ENCODE measurements at regions not wholly inside any gene's neighbourhood (a gene's known extent, or its start where the extent isn't known, plus 50 kb on each side); places are given as distances from the start of the nearest gene placed in this dataset.

- Histone ChIP-seq H3K79me1 (ENCODE audit: low read depth, low read length) (no peaks in the 10 kb centered on the region), H4K20me1 (replicated peaks in 1 of 2; ENCODE audit: control insufficient read depth in 1 of 2, insufficient read depth in 2 of 2, low read length in 2 of 2) (no peaks in the 10 kb centered on the region), H3K23me2 (ENCODE audit: low read depth, low read length) (no peaks in the 10 kb centered on the region), H3K36me3 (ENCODE audit: control insufficient read depth in 2 of 4, insufficient read depth in 4 of 4, low read length in 3 of 4) (no peaks in the 10 kb centered on the region), H3K9me3 (ENCODE audit: insufficient read depth in 2 of 2, low read depth in 1 of 2, low read length in 1 of 2) (peaks cover 0 to 4% of the 10 kb centered on the region in 2 experiments; a peak in 2 of 4 replicates), H2BK15ac (ENCODE audit: low read length) (no peak overlapping the region), H3K4me2 (ENCODE audit: insufficient read depth in 1 of 2, low read depth in 2 of 2, low read length in 2 of 2) (no peak overlapping the region), H3K56ac (replicated peaks; ENCODE audit: insufficient read length, low read depth, low read length) (no peak overlapping the region), H2BK20ac (ENCODE audit: low read length) (no peak overlapping the region), H3K4me1 (replicated peaks in 1 of 4; ENCODE audit: control insufficient read depth in 3 of 4, insufficient read depth in 4 of 4, low read length in 3 of 4) (no peaks in the 10 kb centered on the region), H3K27me3 (replicated peaks in 1 of 4; ENCODE audit: control insufficient read depth in 3 of 4, extremely low read depth in 1 of 4, insufficient read depth in 3 of 4, low read length in 3 of 4) (no peaks in the 10 kb centered on the region), H3K14ac (ENCODE audit: insufficient read length) (no peak overlapping the region), H2AK5ac (ENCODE audit: low read depth, low read length) (no peak overlapping the region), H3K4ac (replicated peaks; ENCODE audit: insufficient read length, low read depth, low read length) (no peak overlapping the region), H2BK5ac (ENCODE audit: low read depth, low read length) (no peak overlapping the region), H3K4me3 (ENCODE audit: extremely low read depth in 1 of 4, insufficient read depth in 2 of 4, low read depth in 3 of 4, low read length in 4 of 4) (no peak overlapping the region), H3K27ac (ENCODE audit: low read depth, low read length) (no peak overlapping the region), H4K91ac (replicated peaks; ENCODE audit: insufficient read length, low read length) (no peak overlapping the region), H3K23ac (ENCODE audit: insufficient read length) (no peak overlapping the region), H2AFZ (ENCODE audit: low read length) (no peak overlapping the region), H3K79me2 (ENCODE audit: control insufficient read depth in 1 of 2, insufficient read depth in 2 of 2, low read length in 2 of 2) (no peaks in the 10 kb centered on the region), H2BK12ac (ENCODE audit: low read depth, low read length) (no peak overlapping the region), H4K8ac (ENCODE audit: extremely low read depth, insufficient read depth, low read length) (no peak overlapping the region), H4K5ac (ENCODE audit: insufficient read length, low read depth, low read length) (no peak overlapping the region), H2BK120ac (replicated peaks; ENCODE audit: low read depth, low read length) (no peak overlapping the region), H3K18ac (ENCODE audit: extremely low read depth, low read length) (no peak overlapping the region), H3K9ac (replicated peaks in 1 of 4; ENCODE audit: extremely low read depth in 1 of 4, low read depth in 3 of 4, low read length in 3 of 4) (no peak overlapping the region)
- ChIA-PET POLR2A (ENCODE audit: partially characterized antibody) (no interaction called here), CTCF (ENCODE audit: partially characterized antibody) (no interaction called here)
- WGBS, 2 experiments (ENCODE audit: extremely low coverage in 1 of 2, insufficient coverage in 1 of 2, insufficient read length in 1 of 2, insufficient replicate concordance in 2 of 2, low coverage in 1 of 2, low lambda C conversion rate in 2 of 2, missing lambda C conversion rate in 1 of 2) = 89% methylated on average over 6 of the region's 6 CpGs; no CpG with 5 or more reads in 1 of the 2 experiments
- DNase-seq (ENCODE audit: low read depth in 1 of 2, low spot score in 2 of 2) (no peak), FAIRE-seq (no peak)
- no peak for TF ChIP-seq EGR1 (IDR thresholded peaks at IDR 0.05; ENCODE audit: borderline replicate concordance, low read depth, low read length)
- no peak for TF ChIP-seq POLR2A (IDR thresholded peaks at IDR 0.05; ENCODE audit: control extremely low read depth in 1 of 2, low read depth in 2 of 2, low read length in 2 of 2)
- no peak for TF ChIP-seq CBX8 (IDR thresholded peaks at IDR 0.05; ENCODE audit: borderline replicate concordance, low read depth, low read length)
- no peak for TF ChIP-seq RFX5 (IDR thresholded peaks at IDR 0.05; ENCODE audit: borderline replicate concordance, low read depth, low read length)
- no peak for TF ChIP-seq NANOG (IDR thresholded peaks at IDR 0.05; ENCODE audit: insufficient read depth, low read depth, low read length, poor library complexity, severe bottlenecking)
- no peak for TF ChIP-seq TCF12 (IDR thresholded peaks at IDR 0.05; ENCODE audit: low read depth, low read length)
- no peak for TF ChIP-seq RXRA (IDR thresholded peaks at IDR 0.05; ENCODE audit: insufficient read depth, low read depth, low read length)
- TF ChIP-seq SIN3A (conservative IDR thresholded peaks at IDR 0.05 in 1 of 2, IDR thresholded peaks at IDR 0.05 in 1 of 2; ENCODE audit: low read depth in 1 of 2, low read length in 2 of 2) = no peak
- no peak for TF ChIP-seq RNF2 (IDR thresholded peaks at IDR 0.05; ENCODE audit: borderline replicate concordance, low read depth, low read length, missing control alignments, poor library complexity, severe bottlenecking)
- TF ChIP-seq JUND (IDR thresholded peaks at IDR 0.05; ENCODE audit: low read length) = no peak
- no peak for TF ChIP-seq EP300 (IDR thresholded peaks at IDR 0.05; ENCODE audit: borderline replicate concordance in 1 of 2, low read depth in 2 of 2, low read length in 2 of 2)
- TF ChIP-seq ATF3 (IDR thresholded peaks at IDR 0.05; ENCODE audit: insufficient read depth, low read depth, low read length) = no peak
- no peak for TF ChIP-seq TBP (IDR thresholded peaks at IDR 0.05; ENCODE audit: low read depth, low read length)
- TF ChIP-seq PHF8 (conservative IDR thresholded peaks at IDR 0.05; ENCODE audit: low read depth, low read length) = no peak
Observed at GRCh38 chr2:2455151-2455550, 124.1 kb upstream of the MYT1L start.

Data from H1 (cell line).